ENCODE measurements at regions not wholly inside any gene's neighbourhood (a gene's known extent, or its start where the extent isn't known, plus 50 kb on each side); places are given as distances from the start of the nearest gene placed in this dataset.

DNA sequence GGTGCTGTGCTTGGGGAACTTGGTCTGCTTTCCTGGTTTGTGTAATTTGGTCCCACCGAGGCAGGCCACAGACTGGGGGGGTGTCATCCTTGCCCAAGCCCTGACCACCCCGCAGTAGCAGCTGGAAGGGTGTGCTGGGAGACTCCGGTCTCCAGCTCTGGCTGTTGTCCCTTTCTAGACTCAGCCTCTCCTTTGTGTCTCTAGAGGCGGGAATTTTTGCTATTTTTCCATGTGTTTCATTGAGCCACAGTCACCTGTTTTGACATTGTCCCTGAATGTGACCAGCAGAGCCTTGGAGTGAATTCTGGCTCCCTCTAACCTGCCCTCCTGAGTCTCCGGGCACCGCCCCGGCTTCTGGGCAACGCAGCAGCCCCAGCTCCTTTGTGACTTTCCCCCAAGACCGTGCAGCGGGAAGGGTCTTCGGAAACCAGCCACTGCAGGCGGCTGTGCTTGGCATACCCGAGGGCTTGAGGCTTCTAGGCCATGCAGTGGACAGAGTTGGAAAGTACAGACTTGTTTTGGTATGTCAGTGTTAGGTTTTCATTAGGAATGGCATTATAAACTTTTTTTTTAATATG is 98.6 kb downstream of the TNFAIP2 start:
- Histone ChIP-seq H3F3A (ENCODE audit: low read depth) (peaks cover 4% of the 10 kb centered on the region), H3K27ac (no peak overlapping the region), H3K4me1 (peaks cover 8% of the 10 kb centered on the region), H3K9me3 (ENCODE audit: low read depth) (no peaks in the 10 kb centered on the region), H3K27me3 (peaks cover 38% of the 10 kb centered on the region), H3K4me2 (no peak overlapping the region), H3K36me3 (no peaks in the 10 kb centered on the region), H2AFZ (replicated peaks) (no peak overlapping the region), H3K4me3 (no peak overlapping the region), H3K79me2 (ENCODE audit: low read depth) (no peaks in the 10 kb centered on the region), H4K20me1 (ENCODE audit: low read depth) (no peaks in the 10 kb centered on the region), H3K9ac (no peak overlapping the region)
- no peak for DNase-seq (ENCODE audit: low spot score)
- no peak overlapping the region for H3K27ac Mint-ChIP-seq
- no peaks in the 10 kb centered on the region for H3K4me1 Mint-ChIP-seq
- no peaks in the 10 kb centered on the region for H3K36me3 Mint-ChIP-seq
- no peak for TF ChIP-seq EZH2 (IDR thresholded peaks at IDR 0.05)
- no peak for TF ChIP-seq EZH2phosphoT487 (IDR thresholded peaks at IDR 0.05)
- TF ChIP-seq, protein P1, sequence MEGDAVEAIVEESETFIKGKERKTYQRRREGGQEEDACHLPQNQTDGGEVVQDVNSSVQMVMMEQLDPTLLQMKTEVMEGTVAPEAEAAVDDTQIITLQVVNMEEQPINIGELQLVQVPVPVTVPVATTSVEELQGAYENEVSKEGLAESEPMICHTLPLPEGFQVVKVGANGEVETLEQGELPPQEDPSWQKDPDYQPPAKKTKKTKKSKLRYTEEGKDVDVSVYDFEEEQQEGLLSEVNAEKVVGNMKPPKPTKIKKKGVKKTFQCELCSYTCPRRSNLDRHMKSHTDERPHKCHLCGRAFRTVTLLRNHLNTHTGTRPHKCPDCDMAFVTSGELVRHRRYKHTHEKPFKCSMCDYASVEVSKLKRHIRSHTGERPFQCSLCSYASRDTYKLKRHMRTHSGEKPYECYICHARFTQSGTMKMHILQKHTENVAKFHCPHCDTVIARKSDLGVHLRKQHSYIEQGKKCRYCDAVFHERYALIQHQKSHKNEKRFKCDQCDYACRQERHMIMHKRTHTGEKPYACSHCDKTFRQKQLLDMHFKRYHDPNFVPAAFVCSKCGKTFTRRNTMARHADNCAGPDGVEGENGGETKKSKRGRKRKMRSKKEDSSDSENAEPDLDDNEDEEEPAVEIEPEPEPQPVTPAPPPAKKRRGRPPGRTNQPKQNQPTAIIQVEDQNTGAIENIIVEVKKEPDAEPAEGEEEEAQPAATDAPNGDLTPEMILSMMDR (IDR thresholded peaks at IDR 0.05): no peak
- H3K9me3 Mint-ChIP-seq: no peaks in the 10 kb centered on the region
- peaks cover 28% of the 10 kb centered on the region for H3K27me3 Mint-ChIP-seq (ENCODE audit: insufficient read depth, low read depth)
- H3K4me3 Mint-ChIP-seq: peak overlapping the region; percentile 41

DNA sequence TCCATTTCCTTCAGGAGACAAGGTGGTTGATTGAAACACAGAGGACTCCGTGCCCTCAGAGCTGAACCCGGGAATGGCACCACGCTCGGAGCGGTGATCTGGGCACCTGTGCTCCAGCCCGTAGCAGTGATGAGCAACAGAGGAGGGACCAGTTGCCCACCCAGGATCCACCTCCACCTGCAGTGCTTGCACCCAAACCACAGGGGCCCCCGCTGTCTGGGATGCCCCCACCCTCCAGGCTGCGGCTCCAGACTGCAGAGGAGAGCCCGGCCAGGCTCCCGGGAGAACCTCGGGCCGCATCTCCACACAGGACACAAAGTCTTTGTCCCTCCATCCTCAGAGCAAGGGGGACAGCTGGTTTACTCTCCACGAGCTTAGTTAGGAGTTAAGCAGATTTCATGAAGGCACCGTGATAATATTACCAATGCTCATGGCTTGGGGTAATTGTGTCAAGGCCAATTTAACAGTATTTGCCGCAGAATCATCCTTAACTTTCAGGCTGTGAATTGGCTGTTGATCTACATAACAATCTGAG is 100.6 kb downstream of the TNFAIP2 start:
- no peak overlapping the region for H3K4me2 ChIP-seq
- no peak overlapping the region for H3K9ac ChIP-seq
- no peaks in the 10 kb centered on the region for H3K9me3 ChIP-seq (ENCODE audit: low read depth)
- Mint-ChIP-seq H3K4me1 (peaks cover 6% of the 10 kb centered on the region), H3K4me3 (no peak overlapping the region), H3K27me3 (ENCODE audit: insufficient read depth, low read depth) (peaks cover 29% of the 10 kb centered on the region), H3K9me3 (no peaks in the 10 kb centered on the region), H3K27ac (no peak overlapping the region), H3K36me3 (no peaks in the 10 kb centered on the region)
- peaks cover 8% of the 10 kb centered on the region for H3K4me1 ChIP-seq
- no peaks in the 10 kb centered on the region for H4K20me1 ChIP-seq (ENCODE audit: low read depth)
- peaks cover 38% of the 10 kb centered on the region for H3K27me3 ChIP-seq
- no peak overlapping the region for H2AFZ ChIP-seq (replicated peaks)
- no peak for DNase-seq (ENCODE audit: low spot score)
- TF ChIP-seq, protein P1 (IDR thresholded peaks at IDR 0.05): no peak
- TF ChIP-seq EZH2phosphoT487 (IDR thresholded peaks at IDR 0.05) (no peak), EZH2 (IDR thresholded peaks at IDR 0.05) (no peak)
- no peaks in the 10 kb centered on the region for H3K36me3 ChIP-seq
- no peak overlapping the region for H3K27ac ChIP-seq
- peaks cover 4% of the 10 kb centered on the region for H3F3A ChIP-seq (ENCODE audit: low read depth)
- no peaks in the 10 kb centered on the region for H3K79me2 ChIP-seq (ENCODE audit: low read depth)
- H3K4me3 ChIP-seq: no peak overlapping the region

DNA sequence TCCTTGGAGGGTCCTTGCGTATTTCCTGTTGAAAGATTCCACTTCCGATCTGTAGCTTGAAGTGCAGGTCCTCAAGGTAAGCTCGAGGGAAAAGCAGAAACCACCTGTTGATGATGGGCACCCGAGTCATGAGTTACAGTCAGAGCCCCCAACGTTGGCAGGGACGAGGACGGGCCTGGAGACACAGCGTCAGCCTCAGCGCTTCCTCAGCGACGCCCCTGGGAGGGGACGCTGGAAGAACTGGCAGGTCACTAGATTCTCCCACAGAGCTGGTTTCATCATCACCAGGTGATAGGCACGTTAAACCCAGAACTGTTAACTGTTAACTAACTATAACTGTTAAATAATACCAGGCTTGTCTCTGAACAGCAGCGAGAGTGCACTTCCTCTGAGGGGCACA is 101.8 kb downstream of the TNFAIP2 start:
- no peak overlapping the region for H2AFZ ChIP-seq (replicated peaks)
- Mint-ChIP-seq H3K4me1 (peaks cover 6% of the 10 kb centered on the region), H3K4me3 (no peak overlapping the region), H3K27ac (no peak overlapping the region), H3K27me3 (ENCODE audit: insufficient read depth, low read depth) (peaks cover 18% of the 10 kb centered on the region), H3K9me3 (no peaks in the 10 kb centered on the region), H3K36me3 (no peaks in the 10 kb centered on the region)
- H3K36me3 ChIP-seq: no peaks in the 10 kb centered on the region
- TF ChIP-seq EZH2phosphoT487 (IDR thresholded peaks at IDR 0.05): no peak
- TF ChIP-seq, protein P1 (IDR thresholded peaks at IDR 0.05): no peak
- no peak for TF ChIP-seq EZH2 (IDR thresholded peaks at IDR 0.05)
- H3K9ac ChIP-seq: no peak overlapping the region
- H3K4me2 ChIP-seq: no peak overlapping the region
- no peaks in the 10 kb centered on the region for H3K79me2 ChIP-seq (ENCODE audit: low read depth)
- no peak overlapping the region for H3K4me3 ChIP-seq
- H3F3A ChIP-seq (ENCODE audit: low read depth): no peaks in the 10 kb centered on the region
- no peak overlapping the region for H3K27ac ChIP-seq
- DNase-seq (ENCODE audit: low spot score): no peak
- no peaks in the 10 kb centered on the region for H3K9me3 ChIP-seq (ENCODE audit: low read depth)
- peaks cover 27% of the 10 kb centered on the region for H3K27me3 ChIP-seq
- no peaks in the 10 kb centered on the region for H4K20me1 ChIP-seq (ENCODE audit: low read depth)
- H3K4me1 ChIP-seq: peaks cover 8% of the 10 kb centered on the region
